ENCODE measurements at regions not wholly inside any gene's neighbourhood (a gene's known extent, or its start where the extent isn't known, plus 50 kb on each side); places are given as distances from the start of the nearest gene placed in this dataset.

DNA sequence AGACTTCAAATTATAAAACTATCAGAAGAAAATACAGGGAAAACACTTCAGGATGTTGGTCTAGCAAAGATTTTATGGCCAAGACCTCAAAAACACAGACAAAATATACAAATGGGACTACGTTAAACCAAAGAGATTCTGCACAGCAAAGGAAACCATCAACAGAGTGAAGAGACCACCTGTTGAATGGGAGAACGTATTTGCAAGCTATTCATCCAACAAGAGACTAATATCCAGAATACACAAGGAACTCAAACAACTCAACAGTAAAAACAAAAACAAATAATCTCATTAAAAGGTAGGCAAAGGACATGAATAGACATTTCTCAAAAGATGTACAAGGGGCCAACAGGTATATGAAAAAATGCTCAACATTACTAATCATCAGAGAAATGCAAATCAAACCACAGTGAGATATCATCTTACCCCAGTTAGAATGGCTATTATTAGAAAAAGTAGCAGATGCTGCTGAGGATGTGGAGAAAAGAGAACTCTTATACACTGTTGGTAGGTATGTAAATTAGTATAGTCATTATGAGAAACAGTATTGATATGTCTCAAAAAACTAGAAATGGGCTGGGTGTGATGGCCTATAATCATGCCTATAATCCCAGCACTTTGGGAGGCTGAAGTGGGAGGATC lies 112.6 kb downstream of the LRIG2 start:
- TF ChIP-seq, protein P1, sequence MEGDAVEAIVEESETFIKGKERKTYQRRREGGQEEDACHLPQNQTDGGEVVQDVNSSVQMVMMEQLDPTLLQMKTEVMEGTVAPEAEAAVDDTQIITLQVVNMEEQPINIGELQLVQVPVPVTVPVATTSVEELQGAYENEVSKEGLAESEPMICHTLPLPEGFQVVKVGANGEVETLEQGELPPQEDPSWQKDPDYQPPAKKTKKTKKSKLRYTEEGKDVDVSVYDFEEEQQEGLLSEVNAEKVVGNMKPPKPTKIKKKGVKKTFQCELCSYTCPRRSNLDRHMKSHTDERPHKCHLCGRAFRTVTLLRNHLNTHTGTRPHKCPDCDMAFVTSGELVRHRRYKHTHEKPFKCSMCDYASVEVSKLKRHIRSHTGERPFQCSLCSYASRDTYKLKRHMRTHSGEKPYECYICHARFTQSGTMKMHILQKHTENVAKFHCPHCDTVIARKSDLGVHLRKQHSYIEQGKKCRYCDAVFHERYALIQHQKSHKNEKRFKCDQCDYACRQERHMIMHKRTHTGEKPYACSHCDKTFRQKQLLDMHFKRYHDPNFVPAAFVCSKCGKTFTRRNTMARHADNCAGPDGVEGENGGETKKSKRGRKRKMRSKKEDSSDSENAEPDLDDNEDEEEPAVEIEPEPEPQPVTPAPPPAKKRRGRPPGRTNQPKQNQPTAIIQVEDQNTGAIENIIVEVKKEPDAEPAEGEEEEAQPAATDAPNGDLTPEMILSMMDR (IDR thresholded peaks at IDR 0.05; ENCODE audit: low read depth, low read length) = no peak
- H3K4me3 ChIP-seq (ENCODE audit: low read depth, low read length) = no peak overlapping the region
- in situ Hi-C loops (cut with HindIII; ENCODE audit: low sequenced_read_pairs) = no loop called here
- DNase-seq (ENCODE audit: low read depth, low spot score) = no peak

DNA sequence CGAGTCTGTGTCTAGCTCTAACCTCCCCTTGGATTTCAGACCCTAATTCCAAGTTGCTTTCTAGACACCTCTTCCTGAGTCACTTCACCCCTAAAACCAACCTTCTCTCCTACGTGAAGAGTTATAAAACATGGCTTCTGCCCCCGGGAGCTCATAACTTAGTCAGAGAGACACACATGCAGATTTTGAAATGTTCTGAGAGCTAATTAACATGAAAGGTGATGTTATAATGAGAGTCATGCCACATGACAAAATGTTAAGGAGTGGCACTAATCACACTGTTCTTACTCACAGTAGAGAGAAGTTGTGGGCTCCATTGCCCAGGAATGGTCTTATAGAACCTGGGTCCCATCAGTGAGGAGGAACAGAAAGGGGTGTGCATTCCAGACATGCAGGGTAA lies 117.1 kb downstream of the LRIG2 start:
- TF ChIP-seq, protein P1 (IDR thresholded peaks at IDR 0.05; ENCODE audit: low read depth, low read length) = no peak
- in situ Hi-C loops (cut with HindIII; ENCODE audit: low sequenced_read_pairs) = no loop called here
- DNase-seq (ENCODE audit: low read depth, low spot score) = no peak
- H3K4me3 ChIP-seq (ENCODE audit: low read depth, low read length) = no peak overlapping the region

DNA sequence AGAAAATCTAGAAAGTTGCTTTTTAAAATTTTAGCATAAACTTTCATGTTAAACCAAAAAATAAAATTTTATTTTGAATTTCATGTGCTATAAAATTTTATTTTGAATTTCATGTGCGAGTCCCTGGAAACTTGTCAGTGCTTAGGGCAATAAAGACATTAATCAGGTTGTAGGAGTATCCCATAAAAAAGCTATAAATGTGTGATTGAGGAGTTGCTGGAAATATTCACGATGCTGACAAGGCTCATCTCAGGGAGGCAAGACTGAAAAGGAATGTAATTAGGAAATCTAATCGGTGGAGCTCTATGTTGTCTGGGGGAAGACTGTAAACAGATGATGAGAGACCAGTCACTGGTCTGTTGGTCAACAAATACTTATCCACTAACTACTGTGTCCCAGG lies 117.9 kb downstream of the LRIG2 start:
- DNase-seq (ENCODE audit: low read depth, low spot score) = no peak
- TF ChIP-seq, protein P1 (IDR thresholded peaks at IDR 0.05; ENCODE audit: low read depth, low read length) = no peak
- in situ Hi-C loops (cut with HindIII; ENCODE audit: low sequenced_read_pairs) = no loop called here
- H3K4me3 ChIP-seq (ENCODE audit: low read depth, low read length) = no peak overlapping the region

DNA sequence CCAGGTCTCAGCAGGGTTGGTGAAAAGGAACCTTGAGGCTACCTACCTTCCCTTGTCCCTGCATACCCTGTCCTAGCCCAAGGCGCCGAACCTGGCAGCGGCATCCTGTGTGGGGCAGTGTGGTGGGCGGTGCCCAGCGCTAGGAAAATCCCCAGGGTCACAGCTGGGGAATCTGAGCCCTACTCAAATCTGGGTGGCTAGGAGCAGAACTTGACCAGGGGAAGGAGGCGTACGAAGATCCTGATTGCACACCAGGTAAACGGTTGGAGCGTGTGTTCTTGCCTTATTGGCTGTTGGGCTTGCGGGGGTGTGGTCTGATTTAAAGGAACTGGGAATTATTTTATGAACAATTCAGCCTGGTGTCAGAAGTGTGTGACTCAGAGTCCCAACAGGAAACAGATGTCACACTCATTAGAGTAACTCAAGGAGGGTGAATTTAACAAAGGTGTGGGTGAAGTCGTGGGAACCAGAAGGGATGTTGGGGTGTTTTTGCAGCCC lies 118.6 kb downstream of the LRIG2 start:
- no peak overlapping the region for H3K4me3 ChIP-seq (ENCODE audit: low read depth, low read length)
- in situ Hi-C loops (cut with HindIII; ENCODE audit: low sequenced_read_pairs) = no loop called here
- DNase-seq (ENCODE audit: low read depth, low spot score) = no peak
- TF ChIP-seq, protein P1 (IDR thresholded peaks at IDR 0.05; ENCODE audit: low read depth, low read length) = no peak

DNA sequence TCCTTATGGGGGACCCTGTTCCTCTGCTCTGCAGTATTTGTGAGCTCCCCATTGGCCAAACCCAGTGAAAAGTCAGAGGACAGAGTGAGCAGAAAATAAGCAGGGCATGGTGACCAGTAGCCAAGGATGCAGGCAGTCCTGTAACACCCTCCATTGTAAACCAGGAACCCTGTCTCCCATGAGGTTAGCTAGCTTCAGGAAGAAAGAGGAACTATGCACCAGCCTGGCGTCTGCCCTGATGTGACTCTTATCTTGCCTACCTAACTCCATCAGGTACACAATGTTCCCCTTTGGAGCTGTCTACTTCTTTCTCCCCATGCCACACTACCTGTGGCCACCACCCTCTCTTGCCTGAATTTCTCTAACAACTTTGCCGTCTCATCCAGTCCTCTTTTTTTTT lies 119.2 kb downstream of the LRIG2 start:
- no peak for DNase-seq (ENCODE audit: low read depth, low spot score)
- TF ChIP-seq, protein P1 (IDR thresholded peaks at IDR 0.05; ENCODE audit: low read depth, low read length) = no peak

DNA sequence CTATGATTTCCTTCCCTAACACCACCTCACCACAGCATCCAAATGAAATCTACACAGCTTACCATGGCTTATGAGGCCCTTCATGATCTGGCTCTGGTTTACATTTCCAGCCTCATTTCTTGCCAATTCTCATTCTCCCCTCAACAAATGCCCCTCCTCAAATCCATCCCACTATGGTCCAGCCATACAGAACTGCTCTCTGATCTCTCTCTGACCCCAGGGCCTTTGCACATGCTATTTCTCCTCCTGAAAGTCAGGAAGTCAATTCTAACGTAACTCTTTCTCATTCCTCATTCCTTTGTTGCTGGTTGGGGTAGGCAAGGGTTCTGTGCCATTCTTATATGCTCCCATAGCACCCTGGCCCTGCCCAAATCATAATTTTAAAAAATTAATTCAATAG lies 120.0 kb downstream of the LRIG2 start:
- no peak for DNase-seq (ENCODE audit: low read depth, low spot score)

More for the DNA sequence above, 119.2 kb downstream of the LRIG2 start:
- in situ Hi-C loops (cut with HindIII; ENCODE audit: low sequenced_read_pairs) = no loop called here
- H3K4me3 ChIP-seq (ENCODE audit: low read depth, low read length) = no peak overlapping the region

More for the DNA sequence above, 120.0 kb downstream of the LRIG2 start:
- TF ChIP-seq, protein P1 (IDR thresholded peaks at IDR 0.05; ENCODE audit: low read depth, low read length) = no peak
- no peak overlapping the region for H3K4me3 ChIP-seq (ENCODE audit: low read depth, low read length)
- in situ Hi-C loops (cut with HindIII; ENCODE audit: low sequenced_read_pairs) = no loop called here

Data from astrocyte of the spinal cord (primary cell).